Neutrophil (primary cell): ENCODE measurements at regions not wholly inside any gene's neighbourhood (a gene's known extent, or its start where the extent isn't known, plus 50 kb on each side); places are given as distances from the start of the nearest gene placed in this dataset.

Experiments
- H3K27ac ChIP-seq: fragments of 200-600 bp; sonication (generic); 2 replicates; pipeline ENCODE4 v1.5.1; 2016; ENCODE audit warnings: mild to moderate bottlenecking, moderate library complexity
- H3K27me3 ChIP-seq: fragments of 200-600 bp; sonication (generic); 2 replicates; pipeline ENCODE4 v1.6.0; 2016; ENCODE audit warnings: mild to moderate bottlenecking
- H3K36me3 ChIP-seq: fragments of 200-600 bp; sonication (generic); 2 replicates; pipeline ENCODE4 v1.5.1; 2017
- H3K4me1 ChIP-seq, 2 experiments: fragments of 200-600 bp in 1 of 2; sonication (generic) in 1 of 2; 1 replicate in 1 of 2; 2 replicates in 1 of 2; pipeline versions ENCODE4 v1.5.1 to v1.6.1; 2013 to 2016; ENCODE audit warnings: low read depth in 1 of 2, low read length in 1 of 2, mild to moderate bottlenecking in 1 of 2, moderate library complexity in 1 of 2; ENCODE audit not compliant: control insufficient read depth in 1 of 2, insufficient read depth in 1 of 2
- H3K4me3 ChIP-seq, 2 experiments: fragments of 200-600 bp in 1 of 2; sonication (generic) in 1 of 2; 1 replicate in 1 of 2; 2 replicates in 1 of 2; pipeline ENCODE4 v1.5.1; 2013 to 2016; ENCODE audit warnings: low read depth in 1 of 2, low read length in 1 of 2, mild to moderate bottlenecking in 1 of 2, moderate library complexity in 1 of 2
- H3K9me3 ChIP-seq: fragments of 200-600 bp; sonication (generic); 2 replicates; pipeline ENCODE4 v1.5.1; 2016
- TF ChIP-seq, protein P1 (sequence below): fragments of 200-600 bp; sonication (generic); IDR thresholded peaks from 2 replicates; pipeline ENCODE4 v1.5.1; 2016; ENCODE audit warnings: antibody characterized with exemption

DNA sequence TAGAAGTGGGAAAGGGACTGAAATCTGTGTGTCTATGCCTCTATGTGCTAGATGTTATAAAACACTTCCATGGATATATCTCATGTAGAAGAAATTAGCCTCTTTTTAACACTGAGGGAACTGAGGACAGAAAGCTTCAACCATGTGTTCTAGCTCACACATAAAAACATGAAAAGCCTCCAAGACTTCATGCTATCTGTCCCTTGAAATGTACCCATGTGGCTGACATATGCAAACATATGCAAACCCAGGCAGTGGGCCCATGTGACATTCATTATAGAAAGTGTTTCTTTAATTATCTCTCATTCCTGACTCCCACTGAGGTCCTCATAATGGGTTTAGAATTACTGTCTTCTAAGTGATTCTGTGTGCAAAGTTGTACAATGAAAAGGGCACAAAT, 134.7 kb upstream of the MAF start:
- Histone ChIP-seq H3K9me3 (no peaks in the 10 kb centered on the region), H3K36me3 (no peaks in the 10 kb centered on the region), H3K27me3 (no peaks in the 10 kb centered on the region), H3K4me3 (no peak overlapping the region), H3K4me1 (no peaks in the 10 kb centered on the region), H3K27ac (no peak overlapping the region)
- TF ChIP-seq, protein P1, sequence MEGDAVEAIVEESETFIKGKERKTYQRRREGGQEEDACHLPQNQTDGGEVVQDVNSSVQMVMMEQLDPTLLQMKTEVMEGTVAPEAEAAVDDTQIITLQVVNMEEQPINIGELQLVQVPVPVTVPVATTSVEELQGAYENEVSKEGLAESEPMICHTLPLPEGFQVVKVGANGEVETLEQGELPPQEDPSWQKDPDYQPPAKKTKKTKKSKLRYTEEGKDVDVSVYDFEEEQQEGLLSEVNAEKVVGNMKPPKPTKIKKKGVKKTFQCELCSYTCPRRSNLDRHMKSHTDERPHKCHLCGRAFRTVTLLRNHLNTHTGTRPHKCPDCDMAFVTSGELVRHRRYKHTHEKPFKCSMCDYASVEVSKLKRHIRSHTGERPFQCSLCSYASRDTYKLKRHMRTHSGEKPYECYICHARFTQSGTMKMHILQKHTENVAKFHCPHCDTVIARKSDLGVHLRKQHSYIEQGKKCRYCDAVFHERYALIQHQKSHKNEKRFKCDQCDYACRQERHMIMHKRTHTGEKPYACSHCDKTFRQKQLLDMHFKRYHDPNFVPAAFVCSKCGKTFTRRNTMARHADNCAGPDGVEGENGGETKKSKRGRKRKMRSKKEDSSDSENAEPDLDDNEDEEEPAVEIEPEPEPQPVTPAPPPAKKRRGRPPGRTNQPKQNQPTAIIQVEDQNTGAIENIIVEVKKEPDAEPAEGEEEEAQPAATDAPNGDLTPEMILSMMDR, result no peak

DNA sequence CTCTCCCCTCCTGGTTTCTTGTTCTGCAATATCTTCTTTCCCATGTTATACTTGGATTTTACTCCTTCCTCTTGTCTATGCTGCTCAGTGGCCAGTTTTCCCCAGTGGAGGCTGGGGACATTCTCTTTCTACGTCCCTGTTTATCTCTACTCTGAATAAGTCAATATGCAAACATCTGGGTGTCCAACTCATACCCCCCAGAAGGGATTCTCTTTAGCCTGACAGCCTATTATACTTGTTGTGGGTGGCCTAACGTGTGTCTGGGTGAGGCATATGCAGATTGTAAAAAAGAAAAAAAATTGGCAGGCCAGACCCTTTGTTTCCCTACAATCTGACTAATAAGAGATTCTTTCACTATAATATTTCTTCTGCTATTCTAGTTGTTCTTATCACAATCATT, 134.2 kb upstream of the MAF start:
- TF ChIP-seq, protein P1, result no peak

DNA sequence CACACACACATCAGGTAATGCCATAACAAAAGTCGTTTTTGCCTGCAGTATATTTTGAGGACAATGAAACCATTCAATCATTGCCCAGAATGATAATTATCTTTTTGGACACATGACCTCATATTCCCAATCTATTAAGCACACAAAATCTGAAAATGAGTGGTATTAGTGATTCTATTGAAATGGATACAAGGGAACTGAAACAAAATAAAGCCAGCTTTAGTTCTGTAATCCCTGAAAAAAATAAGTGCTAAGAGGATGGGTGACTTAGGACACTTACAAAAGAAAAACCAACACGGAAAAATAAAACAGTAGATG, 128.3 kb upstream of the MAF start:
- no peaks in the 10 kb centered on the region for H3K27me3 ChIP-seq
- no peaks in the 10 kb centered on the region for H3K4me1 ChIP-seq
- H3K27ac ChIP-seq, result no peak overlapping the region
- H3K36me3 ChIP-seq, result no peaks in the 10 kb centered on the region
- H3K4me3 ChIP-seq, result no peak overlapping the region
- TF ChIP-seq, protein P1, result no peak
- H3K9me3 ChIP-seq, result no peaks in the 10 kb centered on the region

More for the DNA sequence above, 134.2 kb upstream of the MAF start:
- Histone ChIP-seq H3K4me3 (no peak overlapping the region), H3K4me1 (no peaks in the 10 kb centered on the region), H3K27ac (no peak overlapping the region), H3K9me3 (no peaks in the 10 kb centered on the region), H3K36me3 (no peaks in the 10 kb centered on the region), H3K27me3 (no peaks in the 10 kb centered on the region)

DNA sequence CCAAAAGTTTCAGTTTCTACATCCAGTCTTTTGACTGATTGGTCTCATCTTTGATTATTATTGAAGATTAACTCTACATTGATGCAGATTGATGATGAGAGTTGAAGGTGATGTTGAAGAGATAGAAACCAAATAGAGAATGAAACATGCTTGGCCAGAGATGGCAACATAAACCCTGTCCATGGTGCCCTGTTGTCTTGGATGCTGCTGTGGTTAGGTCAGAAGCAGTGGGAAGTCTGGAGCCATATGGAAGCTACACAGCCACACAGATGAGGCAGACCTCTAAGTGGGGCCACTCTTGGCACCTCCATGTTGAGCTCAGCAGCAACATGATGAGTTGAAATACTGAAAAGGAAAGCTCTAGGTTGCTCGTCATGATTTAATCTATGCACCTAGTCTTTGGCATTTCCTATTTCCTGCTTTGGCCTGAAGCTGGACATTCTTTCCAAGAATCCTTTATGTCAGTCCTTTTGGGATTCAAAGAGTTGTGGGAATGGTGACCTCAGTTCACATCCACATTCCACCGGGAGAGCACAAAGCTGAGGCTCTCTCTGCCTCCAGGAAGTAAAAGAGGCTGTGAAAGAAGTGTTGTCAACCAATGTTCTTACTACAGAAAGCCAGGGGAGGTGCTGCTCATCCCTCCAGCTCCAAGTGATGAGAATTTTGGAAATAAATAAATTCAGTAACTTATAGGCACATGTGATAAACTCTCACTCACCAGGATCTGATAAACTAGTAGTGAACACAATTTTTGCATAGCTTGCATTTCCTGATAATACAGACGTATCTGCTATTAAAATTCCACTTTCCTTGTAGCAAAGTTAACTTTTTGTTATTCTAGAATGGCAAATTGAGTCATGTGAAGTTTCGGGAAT, 127.7 kb upstream of the MAF start:
- Histone ChIP-seq H3K9me3 (no peaks in the 10 kb centered on the region), H3K27ac (no peak overlapping the region), H3K27me3 (no peaks in the 10 kb centered on the region), H3K4me1 (no peaks in the 10 kb centered on the region), H3K4me3 (no peak overlapping the region), H3K36me3 (no peaks in the 10 kb centered on the region)
- TF ChIP-seq, protein P1, result no peak

DNA sequence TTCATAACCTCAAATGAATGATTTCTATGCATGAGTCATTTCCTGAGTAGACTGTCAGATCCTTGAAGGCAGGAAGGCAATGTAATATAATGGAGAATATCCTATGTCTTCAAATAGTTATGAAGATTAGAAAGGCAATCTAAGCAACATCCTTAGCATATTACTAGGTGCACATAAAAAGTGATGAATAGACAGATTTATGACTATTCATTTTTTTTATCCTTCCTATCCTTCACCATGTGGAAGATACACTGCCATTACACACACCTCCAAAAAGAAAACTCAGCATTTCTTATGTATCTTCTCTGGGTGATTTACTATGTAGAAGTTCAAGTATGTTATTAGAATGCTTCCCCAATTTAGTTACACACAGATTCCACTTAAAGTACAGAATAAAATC, 126.4 kb upstream of the MAF start:
- Histone ChIP-seq H3K4me1 (no peaks in the 10 kb centered on the region), H3K9me3 (no peaks in the 10 kb centered on the region), H3K27ac (no peak overlapping the region), H3K36me3 (no peaks in the 10 kb centered on the region), H3K4me3 (no peak overlapping the region), H3K27me3 (no peaks in the 10 kb centered on the region)
- TF ChIP-seq, protein P1, result no peak
